Activated CD8-positive, alpha-beta T cell treated with anti-CD3 and anti-CD28 coated beads for 36 hours (primary cell): ENCODE measurements at regions not wholly inside any gene's neighbourhood (a gene's known extent, or its start where the extent isn't known, plus 50 kb on each side); places are given as distances from the start of the nearest gene placed in this dataset.
"Not testable (repeated sequence)": the region's sequence is repeated elsewhere in the genome, so short reads cannot be mapped to it uniquely, and the experiment has no call there.

Experiments used
- ATAC-seq: fragments of 200-7000 bp; cut with Tn5 transposase; one replicate; pipeline ENCODE4 v1.10.0; 2021; ENCODE audit warnings: mild to moderate bottlenecking, moderate library complexity
- CTCF ChIA-PET: fragments of 350-600 bp; sonication (Branson Sonifier 250); formaldehyde crosslinking; loops from one replicate; lab custom pipeline; 2021; ENCODE audit warnings: antibody characterized with exemption; lab: Charles Lee
- POLR2A ChIA-PET: fragments of 350-600 bp; sonication (Branson Sonifier 250); formaldehyde crosslinking; loops from one replicate; lab custom pipeline; 2021; ENCODE audit warnings: antibody characterized with exemption; lab: Charles Lee
- DNase-seq: peaks from one replicate; pipeline ENCODE4 v3.0.0-alpha.2; 2020
- H3K27ac Mint-ChIP-seq: one replicate; pipeline ENCODE4 v1.8.0; 2021; ENCODE audit warnings: mild to moderate bottlenecking, mixed read lengths
- H3K27me3 Mint-ChIP-seq: one replicate; pipeline ENCODE4 v1.8.0; 2021; ENCODE audit warnings: mixed read lengths
- H3K36me3 Mint-ChIP-seq: one replicate; pipeline ENCODE4 v1.8.0; 2021; ENCODE audit warnings: low read depth, mixed read lengths
- H3K4me1 Mint-ChIP-seq: one replicate; pipeline ENCODE4 v1.8.0; 2021; ENCODE audit warnings: low read depth, mixed read lengths
- H3K4me3 Mint-ChIP-seq: one replicate; pipeline ENCODE4 v1.8.0; 2021; ENCODE audit warnings: mild to moderate bottlenecking, moderate library complexity, mixed read lengths
- H3K9me3 Mint-ChIP-seq: one replicate; pipeline ENCODE4 v1.8.0; 2021; ENCODE audit warnings: mixed read lengths
- CTCF ChIP-seq: fragments of 200-600 bp; IDR thresholded peaks from one replicate; pipeline ENCODE4 v1.8.0; 2022; ENCODE audit warnings: antibody characterized with exemption, mild to moderate bottlenecking
- intact Hi-C: fragments of 100-400 bp; cut with micrococcal nuclease; formaldehyde crosslinking; loops from one replicate; pipeline ENCODE4 v1.10.0; 2022

- no peaks in the 10 kb centered on the region for H3K4me1 Mint-ChIP-seq
- no peak overlapping the region for H3K27ac Mint-ChIP-seq
- intact Hi-C loops: no loop called here
- DNase-seq: no peak
- CTCF ChIA-PET: interaction anchor here (0.9 to 1.4 kb wide), 3 partner anchors 271 to 754 kb away, joined by 3 to 4 read pairs (median 3); no protein-coding TSS in a partner anchor
- TF ChIP-seq CTCF: no peak
- H3K4me3 Mint-ChIP-seq: no peak overlapping the region
- H3K27me3 Mint-ChIP-seq: no peaks in the 10 kb centered on the region
- no peaks in the 10 kb centered on the region for H3K36me3 Mint-ChIP-seq
- ATAC-seq: no peak
- H3K9me3 Mint-ChIP-seq: no peaks in the 10 kb centered on the region
- POLR2A ChIA-PET: no interaction called here
These were observed 407.3 kb downstream of the RPS24 start for GRCh38 chr10:78441010-78441409.

GRCh38 chr10:78441694-78442093 is 408.0 kb downstream of the RPS24 start:
- Mint-ChIP-seq H3K4me1 (no peaks in the 10 kb centered on the region), H3K4me3 (no peak overlapping the region), H3K27me3 (no peaks in the 10 kb centered on the region), H3K9me3 (no peaks in the 10 kb centered on the region), H3K36me3 (no peaks in the 10 kb centered on the region), H3K27ac (no peak overlapping the region)
- intact Hi-C loops: no loop called here
- DNase-seq (no peak), ATAC-seq (no peak)
- CTCF ChIA-PET: interaction anchor here (0.9 to 1.4 kb wide), 3 partner anchors 272 to 753 kb away, joined by 3 to 4 read pairs (median 3); no protein-coding TSS in a partner anchor
- POLR2A ChIA-PET: no interaction called here
- TF ChIP-seq CTCF: no peak

- ATAC-seq: no peak
- H3K27ac Mint-ChIP-seq: no peak overlapping the region
- POLR2A ChIA-PET: no interaction called here
These were observed 409.3 kb downstream of the RPS24 start for GRCh38 chr10:78442836-78443550.

GRCh38 chr10:78443900-78444571 is 410.4 kb downstream of the RPS24 start:
- no peak overlapping the region for H3K4me3 Mint-ChIP-seq
- ATAC-seq (no peak), DNase-seq (no peak)
- H3K36me3 Mint-ChIP-seq: no peaks in the 10 kb centered on the region
- no peak overlapping the region for H3K27ac Mint-ChIP-seq
- POLR2A ChIA-PET: no interaction called here
- H3K9me3 Mint-ChIP-seq: no peaks in the 10 kb centered on the region
- no peaks in the 10 kb centered on the region for H3K4me1 Mint-ChIP-seq
- intact Hi-C loops: no loop called here
- no peak for TF ChIP-seq CTCF
- H3K27me3 Mint-ChIP-seq: peaks cover 2% of the 10 kb centered on the region
- CTCF ChIA-PET: no interaction called here

More at GRCh38 chr10:78442836-78443550, 409.3 kb downstream of the RPS24 start:
- Mint-ChIP-seq H3K36me3 (no peaks in the 10 kb centered on the region), H3K4me1 (no peaks in the 10 kb centered on the region), H3K9me3 (no peaks in the 10 kb centered on the region), H3K4me3 (no peak overlapping the region), H3K27me3 (peaks cover under 1% of the 10 kb centered on the region)
- no peak for TF ChIP-seq CTCF
- no peak for DNase-seq
- CTCF ChIA-PET: no interaction called here
- intact Hi-C loops: no loop called here

- H3K27me3 Mint-ChIP-seq, DNase-seq, POLR2A ChIA-PET, ATAC-seq, H3K4me3 Mint-ChIP-seq, H3K27ac Mint-ChIP-seq, H3K4me1 Mint-ChIP-seq, H3K9me3 Mint-ChIP-seq, intact Hi-C loops, CTCF ChIA-PET, H3K36me3 Mint-ChIP-seq: not testable (repeated sequence)
These were observed 411.1 kb downstream of the RPS24 start for GRCh38 chr10:78444741-78445140.
